IMR-90 (cell line): ENCODE measurements at regions not wholly inside any gene's neighbourhood (a gene's known extent, or its start where the extent isn't known, plus 50 kb on each side); places are given as distances from the start of the nearest gene placed in this dataset.

ENCODE experiments used
- ATAC-seq: fragments of 200-7000 bp; cut with Tn5 transposase; 2 replicates; pipeline ENCODE4 v1.9.1; 2020; ENCODE audit warnings: low read depth, mild to moderate bottlenecking, moderate library complexity
- BruUV-seq: library from RNA; stranded (reverse); fragments of 400-500 nt; replicated peaks from 2 replicates; lab custom pipeline; 2021; lab: Mats Ljungman, UMichigan
- CTCF ChIA-PET: fragments of 300-600 bp; formaldehyde crosslinking; extraction: SDS; loops from one replicate; lab custom pipeline; 2021; ENCODE audit warnings: antibody characterized with exemption; lab: Yijun Ruan, JAX
- POLR2A ChIA-PET: fragments of 300-600 bp; sonication (Branson Sonifier 250); formaldehyde crosslinking; loops from one replicate; lab custom pipeline; 2022; ENCODE audit warnings: antibody characterized with exemption; ENCODE audit not compliant: unreplicated experiment; lab: Charles Lee
- DNase-seq: peaks from one replicate; pipeline ENCODE4 v3.0.0; 2013
- H2AFZ ChIP-seq: replicated peaks from 2 replicates; pipeline ENCODE3; 2013; ENCODE audit warnings: low read length, mild to moderate bottlenecking; ENCODE audit not compliant: poor library complexity
- H2AK5ac ChIP-seq: 2 replicates; pipeline ENCODE4 v1.6.1; 2013; ENCODE audit warnings: low read depth, low read length, inconsistent platforms
- H2AK9ac ChIP-seq: replicated peaks from 2 replicates; pipeline ENCODE3; 2013; ENCODE audit warnings: mild to moderate bottlenecking, low read depth, low read length, moderate library complexity; ENCODE audit not compliant: poor library complexity
- H2BK120ac ChIP-seq: 2 replicates; pipeline ENCODE4 v1.6.1; 2013; ENCODE audit warnings: low read depth, low read length, inconsistent platforms
- H2BK15ac ChIP-seq: 3 replicates; pipeline ENCODE4 v1.6.1; 2013; ENCODE audit warnings: low read depth, low read length, inconsistent platforms
- H2BK20ac ChIP-seq: 2 replicates; pipeline ENCODE4 v1.6.1; 2013; ENCODE audit warnings: low read depth, mild to moderate bottlenecking, inconsistent platforms, low read length, moderate library complexity
- H2BK5ac ChIP-seq: 2 replicates; pipeline ENCODE4 v1.6.1; 2013; ENCODE audit warnings: mild to moderate bottlenecking, low read depth, low read length, inconsistent platforms; ENCODE audit not compliant: poor library complexity, severe bottlenecking
- H3K14ac ChIP-seq: replicated peaks from 2 replicates; pipeline ENCODE4 v1.6.1; 2013; ENCODE audit warnings: low read depth, low read length, inconsistent platforms
- H3K18ac ChIP-seq: 2 replicates; pipeline ENCODE4 v1.6.1; 2013; ENCODE audit warnings: low read depth, low read length, control low read depth
- H3K23ac ChIP-seq: 2 replicates; pipeline ENCODE4 v1.6.1; 2013; ENCODE audit warnings: low read depth, low read length, inconsistent platforms
- H3K27ac ChIP-seq: 2 replicates; pipeline ENCODE4 v1.5.1; 2013; ENCODE audit warnings: mild to moderate bottlenecking, control low read depth, low read length; ENCODE audit not compliant: insufficient read depth
- H3K27me3 ChIP-seq: 2 replicates; pipeline ENCODE4 v1.6.1; 2013; ENCODE audit warnings: low read length; ENCODE audit not compliant: control insufficient read depth, insufficient read depth
- H3K36me3 ChIP-seq: 2 replicates; pipeline ENCODE4 v1.6.1; 2013; ENCODE audit warnings: low read length, mixed read lengths; ENCODE audit not compliant: control insufficient read depth, insufficient read depth
- H3K4ac ChIP-seq: 2 replicates; pipeline ENCODE4 v1.6.1; 2013; ENCODE audit warnings: low read depth, low read length, inconsistent platforms
- H3K4me1 ChIP-seq: 2 replicates; pipeline ENCODE4 v1.6.1; 2013; ENCODE audit warnings: low read length, mixed read lengths; ENCODE audit not compliant: control insufficient read depth, insufficient read depth
- H3K4me2 ChIP-seq: 2 replicates; pipeline ENCODE4 v1.6.1; 2013; ENCODE audit warnings: low read depth, mild to moderate bottlenecking, control low read depth, low read length, moderate library complexity
- H3K4me3 ChIP-seq: 2 replicates; pipeline ENCODE4 v1.5.1; 2013; ENCODE audit warnings: low read depth, mild to moderate bottlenecking, control low read depth, low read length, moderate library complexity; ENCODE audit not compliant: insufficient read depth
- H3K56ac ChIP-seq: 2 replicates; pipeline ENCODE4 v1.6.1; 2013; ENCODE audit warnings: low read length, inconsistent platforms; ENCODE audit not compliant: insufficient read depth; ENCODE audit errors: extremely low read depth
- H3K79me1 ChIP-seq, 2 experiments: 2 replicates each; pipeline ENCODE4 v1.6.1; 2013; ENCODE audit warnings: low read length in 2 of 2, inconsistent platforms in 1 of 2, low read depth in 1 of 2
- H3K9ac ChIP-seq: 2 replicates; pipeline ENCODE4 v1.6.1; 2013; ENCODE audit warnings: low read depth, low read length, control low read depth
- H3K9me1 ChIP-seq: 2 replicates; pipeline ENCODE4 v1.6.1; 2013; ENCODE audit warnings: low read length, inconsistent platforms; ENCODE audit not compliant: insufficient read depth
- H3K9me3 ChIP-seq: 2 replicates; pipeline ENCODE4 v1.6.1; 2013; ENCODE audit warnings: low read length; ENCODE audit not compliant: control insufficient read depth, insufficient read depth
- H4K20me1 ChIP-seq: 2 replicates; pipeline ENCODE4 v1.6.1; 2013; ENCODE audit warnings: low read length, inconsistent platforms; ENCODE audit not compliant: insufficient read depth
- H4K5ac ChIP-seq: 2 replicates; pipeline ENCODE4 v1.6.1; 2013; ENCODE audit warnings: mild to moderate bottlenecking, low read depth, low read length, control low read depth
- H4K8ac ChIP-seq, 2 experiments: 2 replicates each; pipeline ENCODE4 v1.6.1; 2013; ENCODE audit warnings: low read depth in 2 of 2, low read length in 2 of 2, control low read depth in 1 of 2, inconsistent platforms in 1 of 2
- H4K91ac ChIP-seq: 2 replicates; pipeline ENCODE4 v1.6.1; 2013; ENCODE audit warnings: low read depth, low read length, inconsistent platforms; ENCODE audit not compliant: insufficient read depth
- BHLHE40 ChIP-seq: fragments of 150-350 bp; IDR thresholded peaks from 2 replicates; pipeline ENCODE4 v1.6.1; 2016; ENCODE audit warnings: mild to moderate bottlenecking, low read depth, low read length
- CEBPB ChIP-seq: IDR thresholded peaks from 2 replicates; pipeline ENCODE4 v1.6.1; 2012; ENCODE audit warnings: low read depth, low read length, improper control_type of control experiment
- CHD1 ChIP-seq: IDR thresholded peaks from 2 replicates; pipeline ENCODE4 v1.6.1; 2012; ENCODE audit warnings: low read depth, low read length, improper control_type of control experiment
- ELK1 ChIP-seq: fragments of 150-350 bp; IDR thresholded peaks from 2 replicates; pipeline ENCODE4 v1.6.1; 2016; ENCODE audit warnings: low read depth, mild to moderate bottlenecking, low read length, moderate library complexity, borderline replicate concordance
- FOS ChIP-seq: fragments of 150-350 bp; IDR thresholded peaks from 2 replicates; pipeline ENCODE4 v1.6.1; 2016; ENCODE audit warnings: low read depth, low read length
- MAFK ChIP-seq: IDR thresholded peaks from 2 replicates; pipeline ENCODE4 v1.6.1; 2012; ENCODE audit warnings: low read depth, low read length, improper control_type of control experiment
- MAZ ChIP-seq: IDR thresholded peaks from 2 replicates; pipeline ENCODE4 v1.6.1; 2012; ENCODE audit warnings: low read depth, mild to moderate bottlenecking, low read length, improper control_type of control experiment, moderate library complexity, borderline replicate concordance
- MXI1 ChIP-seq: IDR thresholded peaks from 2 replicates; pipeline ENCODE4 v1.6.1; 2012; ENCODE audit warnings: low read depth, mild to moderate bottlenecking, low read length, moderate library complexity, borderline replicate concordance
- POLR2A ChIP-seq: IDR thresholded peaks from 2 replicates; pipeline ENCODE4 v1.6.1; 2012; ENCODE audit warnings: mild to moderate bottlenecking, low read depth, low read length
- RAD21 ChIP-seq: IDR thresholded peaks from 2 replicates; pipeline ENCODE4 v1.6.1; 2012; ENCODE audit warnings: low read length, improper control_type of control experiment
- RFX5 ChIP-seq: IDR thresholded peaks from 2 replicates; pipeline ENCODE4 v1.8.0; 2012; ENCODE audit warnings: low read depth, mild to moderate bottlenecking, low read length, moderate library complexity
- USF2 ChIP-seq: fragments of 150-350 bp; IDR thresholded peaks from 2 replicates; pipeline ENCODE4 v1.6.1; 2017; ENCODE audit warnings: mild to moderate bottlenecking, antibody characterized with exemption, low read length, low read depth
- WGBS, 2 experiments: methylation state at CpG; one replicate each; pipeline versions ENCODE4 v1.1.5 to v1.1.7; 2013; ENCODE audit warnings: missing lambda C conversion rate in 2 of 2; ENCODE audit not compliant: insufficient read length in 1 of 2; ENCODE audit errors: extremely low coverage in 2 of 2; 5-methylcytosine and 5-hydroxymethylcytosine counted together
- dilution Hi-C: fragments of 300-500 bp; cut with HindIII; formaldehyde crosslinking; loops from one replicate; pipeline ENCODE4 v1.14.3; 2018; ENCODE audit warnings: low sequenced_read_pairs; ENCODE audit not compliant: unreplicated experiment
- in situ Hi-C: fragments of 300-500 bp; cut with MboI; formaldehyde crosslinking; loops from 3 replicates; pipeline ENCODE4 v1.14.3; 2019; ENCODE audit warnings: low sequenced_read_pairs, inconsistent platforms, mixed read lengths
- intact Hi-C: fragments of 100-400 bp; cut with micrococcal nuclease; formaldehyde crosslinking; loops from 2 replicates; pipeline ENCODE4 v1.10.0; 2022

- ATAC-seq, result peak; percentile 67
Observed at GRCh38 chr5:125476901-125477585, 730.6 kb upstream of the ZNF608 start.

More at GRCh38 chr5:125476901-125477585, 730.6 kb upstream of the ZNF608 start:
- Histone ChIP-seq H3K9me3 (no peaks in the 10 kb centered on the region), H2BK5ac (no peak overlapping the region), H4K8ac (no peak overlapping the region), H3K23ac (no peak overlapping the region), H3K4me2 (no peak overlapping the region), H3K9ac (no peak overlapping the region), H3K4ac (no peak overlapping the region), H3K14ac (no peak overlapping the region), H2BK15ac (no peak overlapping the region), H3K36me3 (no peaks in the 10 kb centered on the region), H3K27me3 (no peaks in the 10 kb centered on the region; the same call in 1 of the 2 replicates), H2BK120ac (no peak overlapping the region), H3K27ac (no peak overlapping the region), H3K9me1 (no peaks in the 10 kb centered on the region), H3K4me1 (peaks cover 1% of the 10 kb centered on the region; the same call in 1 of the 2 replicates), H2AFZ (no peak overlapping the region), H2BK20ac (no peak overlapping the region), H2AK9ac (no peak overlapping the region), H3K79me1 (no peaks in the 10 kb centered on the region), H2AK5ac (no peak overlapping the region), H3K4me3 (no peak overlapping the region), H4K20me1 (no peaks in the 10 kb centered on the region), H3K18ac (no peak overlapping the region), H4K5ac (no peak overlapping the region), H3K56ac (no peak overlapping the region), H4K91ac (no peak overlapping the region)
- WGBS, 2 experiments, result no CpG with 5 or more reads among the region's 3 CpGs
- dilution Hi-C loops (no loop called here), in situ Hi-C loops (no loop called here), intact Hi-C loops (no loop called here)
- TF ChIP-seq MAZ (no peak), CHD1 (no peak), USF2 (no peak), POLR2A (no peak), MAFK (no peak), MXI1 (no peak), RAD21 (no peak), CEBPB (no peak), RFX5 (no peak), ELK1 (no peak), BHLHE40 (no peak), FOS (no peak)
- BruUV-seq, result no TSS peak
- ChIA-PET CTCF (no interaction called here), POLR2A (interaction anchor here (0.5 kb wide), 1 partner anchor 1987 kb away, joined by 31 read pairs; no protein-coding TSS in a partner anchor)
- DNase-seq, result peak; percentile 47
